SK-N-MC (cell line): ENCODE measurements at regions not wholly inside any gene's neighbourhood (a gene's known extent, or its start where the extent isn't known, plus 50 kb on each side); places are given as distances from the start of the nearest gene placed in this dataset.
A peak's percentile ranks its signal among the peaks of the same experiment; 100 is the strongest.

Source experiments
- DNase-seq: peaks from one replicate; pipeline ENCODE4 v3.0.0-alpha.2; 2011; ENCODE audit warnings: low read depth, low spot score
- H3K27ac ChIP-seq: fragments of 200-600 bp; sonication (generic); 2 replicates; pipeline ENCODE4 v1.5.1; 2016; ENCODE audit warnings: mixed run types
- H3K36me3 ChIP-seq: fragments of 200-600 bp; sonication (generic); 2 replicates; pipeline ENCODE4 v1.6.1; 2017; ENCODE audit warnings: antibody characterized with exemption, low read length, mixed read lengths; ENCODE audit not compliant: insufficient read depth
- H3K4me3 ChIP-seq: fragments of 200-600 bp; sonication (generic); 2 replicates; pipeline ENCODE4 v1.5.1; 2016
- H3K9ac ChIP-seq: fragments of 200-600 bp; sonication (generic); 2 replicates; pipeline ENCODE4 v1.8.0; 2017; ENCODE audit warnings: mixed run types, mixed read lengths; ENCODE audit not compliant: insufficient read length
- H3K9me3 ChIP-seq: fragments of 200-600 bp; sonication (generic); 2 replicates; pipeline ENCODE4 v1.6.1; 2017; ENCODE audit warnings: low read depth, mild to moderate bottlenecking, antibody characterized with exemption, low read length, moderate library complexity, mixed read lengths
- EZH2 ChIP-seq: fragments of 200-600 bp; sonication (generic); IDR thresholded peaks from one replicate; pipeline ENCODE4 v1.6.1; 2017; ENCODE audit warnings: antibody characterized with exemption
- FOXP2 ChIP-seq: optimal IDR thresholded peaks from 2 replicates; pipeline ENCODE3; 2011; ENCODE audit warnings: mild to moderate bottlenecking, moderate library complexity; ENCODE audit not compliant: insufficient read depth; ENCODE audit errors: extremely low read length, control extremely low read depth
- POLR2AphosphoS5 ChIP-seq: IDR thresholded peaks from 2 replicates; pipeline ENCODE4 v1.6.1; 2012; ENCODE audit warnings: mild to moderate bottlenecking, low read depth, low read length, borderline replicate concordance

DNA sequence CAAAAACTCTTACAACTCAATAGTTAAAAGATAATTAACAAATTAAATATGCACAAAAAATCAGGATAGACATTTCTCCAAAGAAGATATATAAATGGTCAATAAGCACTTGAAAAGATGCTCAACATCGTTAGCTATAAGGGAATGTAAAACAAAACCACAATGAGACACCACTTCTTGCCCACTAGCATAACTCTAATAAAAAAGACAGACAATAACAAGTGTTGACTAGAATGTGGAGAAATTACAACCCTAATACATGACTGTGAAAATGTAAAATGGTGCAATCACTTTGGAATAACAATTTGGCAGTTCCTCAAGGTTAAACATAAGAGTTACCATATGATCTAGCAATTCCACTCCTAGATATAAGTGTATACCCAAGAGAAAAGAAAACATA lies 74.3 kb upstream of the PCGF5 start:
- H3K4me3 ChIP-seq, result no peak overlapping the region
- TF ChIP-seq EZH2, result no peak
- no peaks in the 10 kb centered on the region for H3K36me3 ChIP-seq
- H3K27ac ChIP-seq, result no peak overlapping the region
- DNase-seq, result no peak
- no peak overlapping the region for H3K9ac ChIP-seq
- H3K9me3 ChIP-seq, result no peaks in the 10 kb centered on the region

DNA sequence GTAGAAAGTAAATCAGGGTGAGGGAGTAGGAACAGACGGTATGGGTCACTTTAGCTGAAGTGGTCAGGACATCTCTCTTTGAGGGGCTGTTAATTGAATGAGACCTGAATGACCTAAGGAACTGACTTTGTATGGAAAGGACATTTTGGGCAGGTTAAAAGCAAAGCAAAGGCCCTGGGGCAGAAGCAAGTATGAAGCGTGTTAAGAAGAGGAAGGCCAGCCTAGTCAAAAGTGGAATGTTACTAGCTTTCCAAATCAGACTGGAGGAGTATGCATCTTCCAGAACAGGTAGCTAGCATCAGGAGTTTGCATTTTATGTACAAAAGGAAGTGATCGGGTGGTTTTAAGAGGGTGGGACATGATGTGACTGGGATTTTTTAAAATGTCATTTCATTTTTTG lies 70.9 kb upstream of the PCGF5 start:
- Histone ChIP-seq H3K9me3 (no peaks in the 10 kb centered on the region), H3K9ac (no peak overlapping the region), H3K27ac (no peak overlapping the region), H3K36me3 (no peaks in the 10 kb centered on the region), H3K4me3 (no peak overlapping the region)
- TF ChIP-seq FOXP2, result no peak
- no peak for TF ChIP-seq POLR2AphosphoS5
- no peak for TF ChIP-seq EZH2
- DNase-seq, result no peak

GRCh38 chr10:91150631-91151030 lies 69.8 kb upstream of the PCGF5 start:
- no peaks in the 10 kb centered on the region for H3K9me3 ChIP-seq
- no peak overlapping the region for H3K9ac ChIP-seq
- TF ChIP-seq POLR2AphosphoS5 (no peak), FOXP2 (no peak), EZH2 (no peak)
- no peak overlapping the region for H3K4me3 ChIP-seq
- no peaks in the 10 kb centered on the region for H3K36me3 ChIP-seq
- no peak overlapping the region for H3K27ac ChIP-seq
- no peak for DNase-seq

DNA sequence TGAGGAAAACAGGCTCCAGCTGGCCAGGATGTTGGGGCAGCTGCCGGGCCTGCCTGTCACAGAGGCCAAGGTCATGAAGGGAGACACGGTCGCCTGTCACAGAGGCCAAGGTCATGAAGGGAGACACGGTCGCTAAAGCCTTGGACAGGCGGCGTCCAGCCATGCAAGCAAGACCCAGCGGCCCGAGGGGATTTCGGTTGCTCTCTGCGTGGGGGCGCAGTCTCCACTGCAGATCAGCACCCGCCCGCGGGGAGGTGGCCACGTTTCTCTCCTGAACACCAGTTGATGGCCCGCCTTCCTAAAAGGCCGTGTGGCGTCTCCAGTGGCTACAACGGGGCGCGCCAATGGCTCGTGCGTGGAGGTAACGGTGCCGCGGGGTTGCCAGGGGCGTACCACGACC lies 67.0 kb upstream of the PCGF5 start:
- Histone ChIP-seq H3K9ac (no peak overlapping the region), H3K4me3 (no peak overlapping the region), H3K36me3 (no peaks in the 10 kb centered on the region), H3K9me3 (no peaks in the 10 kb centered on the region), H3K27ac (no peak overlapping the region)
- TF ChIP-seq POLR2AphosphoS5 (no peak), EZH2 (no peak), FOXP2 (no peak)
- no peak for DNase-seq

GRCh38 chr10:91154842-91155241 lies 65.6 kb upstream of the PCGF5 start:
- no peaks in the 10 kb centered on the region for H3K9me3 ChIP-seq
- no peak overlapping the region for H3K27ac ChIP-seq
- no peaks in the 10 kb centered on the region for H3K36me3 ChIP-seq
- H3K9ac ChIP-seq, result no peak overlapping the region
- H3K4me3 ChIP-seq, result no peak overlapping the region
- no peak for DNase-seq
- no peak for TF ChIP-seq FOXP2
- no peak for TF ChIP-seq POLR2AphosphoS5
- TF ChIP-seq EZH2, result no peak

- TF ChIP-seq EZH2 (no peak), FOXP2 (no peak), POLR2AphosphoS5 (no peak)
- H3K9me3 ChIP-seq, result no peaks in the 10 kb centered on the region
- no peak overlapping the region for H3K27ac ChIP-seq
- no peaks in the 10 kb centered on the region for H3K36me3 ChIP-seq
- DNase-seq, result no peak
- no peak overlapping the region for H3K9ac ChIP-seq
- H3K4me3 ChIP-seq, result no peak overlapping the region
Observed at GRCh38 chr10:91156196-91156595, 64.3 kb upstream of the PCGF5 start.

DNA sequence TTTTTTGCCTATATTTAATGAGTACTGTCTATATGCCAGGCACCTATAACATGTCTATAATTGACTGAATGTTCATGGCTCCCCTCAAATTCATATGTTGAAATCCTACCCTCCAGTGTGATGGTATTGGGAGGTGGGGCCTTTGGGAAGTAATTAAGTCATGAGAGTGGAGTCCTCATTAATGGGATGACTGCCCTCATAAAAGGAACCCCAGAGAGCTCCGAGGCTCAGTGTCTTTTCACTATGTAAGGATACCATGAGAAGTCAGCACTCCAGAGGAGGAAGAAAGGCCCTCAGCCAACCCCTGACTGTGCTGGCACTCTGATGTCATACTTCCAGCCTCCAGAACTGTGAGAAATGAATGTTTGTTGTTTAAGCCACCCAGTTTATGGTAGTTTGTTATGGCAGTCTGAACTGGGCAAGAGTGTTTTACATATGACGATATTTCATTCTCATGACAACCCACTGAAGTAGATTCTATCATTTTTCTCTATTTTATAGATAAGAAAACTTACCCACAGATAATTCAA lies 61.1 kb upstream of the PCGF5 start:
- Histone ChIP-seq H3K36me3 (no peaks in the 10 kb centered on the region), H3K27ac (no peak overlapping the region), H3K9me3 (no peaks in the 10 kb centered on the region), H3K9ac (no peak overlapping the region), H3K4me3 (no peak overlapping the region)
- no peak for DNase-seq
- TF ChIP-seq POLR2AphosphoS5 (no peak), FOXP2 (no peak)

DNA sequence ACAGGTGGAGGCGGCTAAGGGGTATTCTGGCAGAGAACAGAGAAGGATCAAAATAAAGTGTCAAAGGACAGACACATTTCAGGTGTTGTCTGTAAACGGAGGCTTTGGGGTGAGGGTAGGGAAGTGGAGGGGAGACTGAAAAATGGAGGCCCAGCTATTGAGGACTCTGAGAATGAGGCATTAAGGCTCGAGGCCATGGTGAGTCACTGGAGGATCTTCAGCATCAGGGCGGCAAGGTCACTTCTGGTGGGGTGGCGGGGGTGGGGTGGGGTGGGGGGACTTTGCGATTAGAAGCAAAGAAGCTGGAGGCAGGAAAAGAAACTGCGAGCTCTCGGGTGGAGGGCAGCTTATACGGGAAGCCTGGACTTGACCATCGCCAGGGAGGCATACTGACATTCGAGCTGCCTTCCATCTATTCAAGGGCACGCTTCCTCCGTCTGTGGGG lies 58.4 kb upstream of the PCGF5 start:
- TF ChIP-seq EZH2, result no peak
- no peak for TF ChIP-seq POLR2AphosphoS5
- Histone ChIP-seq H3K4me3 (peak overlapping the region; percentile 72), H3K27ac (no peak overlapping the region), H3K9me3 (no peaks in the 10 kb centered on the region), H3K36me3 (no peaks in the 10 kb centered on the region), H3K9ac (peak overlapping the region; percentile 53)
- DNase-seq, result no peak

GRCh38 chr10:91162495-91163268 lies 57.8 kb upstream of the PCGF5 start:
- H3K27ac ChIP-seq, result no peak overlapping the region
- peak overlapping the region; percentile 78 for H3K4me3 ChIP-seq
- peak overlapping the region; percentile 75 for H3K9ac ChIP-seq
- DNase-seq, result no peak
- no peaks in the 10 kb centered on the region for H3K36me3 ChIP-seq
- no peaks in the 10 kb centered on the region for H3K9me3 ChIP-seq
- TF ChIP-seq FOXP2, result no peak
- no peak for TF ChIP-seq EZH2
- TF ChIP-seq POLR2AphosphoS5, result no peak
